ENCODE measurements at regions not wholly inside any gene's neighbourhood (a gene's known extent, or its start where the extent isn't known, plus 50 kb on each side); places are given as distances from the start of the nearest gene placed in this dataset.
"Not testable (repeated sequence)": the region's sequence is repeated elsewhere in the genome, so short reads cannot be mapped to it uniquely, and the experiment has no call there.

- TF ChIP-seq, protein P1, sequence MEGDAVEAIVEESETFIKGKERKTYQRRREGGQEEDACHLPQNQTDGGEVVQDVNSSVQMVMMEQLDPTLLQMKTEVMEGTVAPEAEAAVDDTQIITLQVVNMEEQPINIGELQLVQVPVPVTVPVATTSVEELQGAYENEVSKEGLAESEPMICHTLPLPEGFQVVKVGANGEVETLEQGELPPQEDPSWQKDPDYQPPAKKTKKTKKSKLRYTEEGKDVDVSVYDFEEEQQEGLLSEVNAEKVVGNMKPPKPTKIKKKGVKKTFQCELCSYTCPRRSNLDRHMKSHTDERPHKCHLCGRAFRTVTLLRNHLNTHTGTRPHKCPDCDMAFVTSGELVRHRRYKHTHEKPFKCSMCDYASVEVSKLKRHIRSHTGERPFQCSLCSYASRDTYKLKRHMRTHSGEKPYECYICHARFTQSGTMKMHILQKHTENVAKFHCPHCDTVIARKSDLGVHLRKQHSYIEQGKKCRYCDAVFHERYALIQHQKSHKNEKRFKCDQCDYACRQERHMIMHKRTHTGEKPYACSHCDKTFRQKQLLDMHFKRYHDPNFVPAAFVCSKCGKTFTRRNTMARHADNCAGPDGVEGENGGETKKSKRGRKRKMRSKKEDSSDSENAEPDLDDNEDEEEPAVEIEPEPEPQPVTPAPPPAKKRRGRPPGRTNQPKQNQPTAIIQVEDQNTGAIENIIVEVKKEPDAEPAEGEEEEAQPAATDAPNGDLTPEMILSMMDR (IDR thresholded peaks at IDR 0.05; ENCODE audit: borderline replicate concordance, extremely low read depth, low read length, poor library complexity, severe bottlenecking): not testable (repeated sequence)
- not testable (repeated sequence) for TF ChIP-seq EZH2 (IDR thresholded peaks at IDR 0.05; ENCODE audit: borderline replicate concordance, low read depth, low read length, severe bottlenecking)
These were observed 156.5 kb upstream of the CCNG1 start for GRCh38 chr5:163280897-163281296.

All from DND-41 (cell line).